ENCODE measurements at regions not wholly inside any gene's neighbourhood (a gene's known extent, or its start where the extent isn't known, plus 50 kb on each side); places are given as distances from the start of the nearest gene placed in this dataset.

- H3K9me3 ChIP-seq: no peaks in the 10 kb centered on the region
- H3K27ac ChIP-seq: no peak overlapping the region
- intact Hi-C loops (cut with DNase I): no loop called here
- ATAC-seq: no peak
- no peaks in the 10 kb centered on the region for H3K4me1 ChIP-seq
- H3K4me3 ChIP-seq: no peak overlapping the region
- H3K27me3 ChIP-seq: no peaks in the 10 kb centered on the region
- no peak for TF ChIP-seq CTCF (IDR thresholded peaks at IDR 0.05)
- no peak for DNase-seq
- no peak for FAIRE-seq
- 36 to 59% methylated on average over 1 of the region's 1 CpG for WGBS, 2 donors
- no peaks in the 10 kb centered on the region for H3K36me3 ChIP-seq
Measured at GRCh38 chr21:23698619-23699018, 1908.7 kb downstream of the MRPL39 start.

- Histone ChIP-seq H3K27me3 (no peaks in the 10 kb centered on the region), H3K4me3 (no peak overlapping the region), H3K4me1 (no peaks in the 10 kb centered on the region), H3K36me3 (no peaks in the 10 kb centered on the region), H3K27ac (no peak overlapping the region), H3K9me3 (no peaks in the 10 kb centered on the region)
- FAIRE-seq (no peak), ATAC-seq (no peak), DNase-seq (no peak)
- 48 to 68% methylated on average over 5 of the region's 5 CpGs for WGBS, 2 donors
- no peak for TF ChIP-seq CTCF (IDR thresholded peaks at IDR 0.05)
- intact Hi-C loops (cut with DNase I): no loop called here
Measured at GRCh38 chr21:23695443-23695842, 1911.8 kb downstream of the MRPL39 start.

DNA sequence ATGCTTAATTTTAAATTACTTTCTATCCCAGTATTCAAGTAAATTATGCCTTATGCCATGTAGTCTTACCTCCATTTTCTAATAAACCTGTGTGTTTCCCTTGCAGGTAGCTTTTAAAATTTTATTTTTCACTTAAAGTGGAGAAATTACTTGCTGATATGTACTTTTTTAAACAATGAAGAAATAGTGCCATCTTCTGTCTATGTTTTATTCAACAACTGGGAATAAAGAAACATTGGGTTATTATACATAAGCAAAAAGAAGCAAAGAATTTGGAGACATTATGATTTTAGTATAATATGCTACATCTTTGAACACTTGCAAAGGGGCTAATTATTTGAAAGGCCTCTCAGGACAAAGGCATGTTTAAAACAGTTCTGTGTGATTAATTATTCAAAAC is 1912.9 kb downstream of the MRPL39 start:
- no peak for FAIRE-seq
- DNase-seq: no peak
- H3K4me3 ChIP-seq: no peak overlapping the region
- ATAC-seq: no peak
- no peak for TF ChIP-seq CTCF (IDR thresholded peaks at IDR 0.05)
- no peaks in the 10 kb centered on the region for H3K36me3 ChIP-seq
- H3K27me3 ChIP-seq: no peaks in the 10 kb centered on the region
- intact Hi-C loops (cut with DNase I): no loop called here
- no peaks in the 10 kb centered on the region for H3K9me3 ChIP-seq
- H3K27ac ChIP-seq: no peak overlapping the region
- H3K4me1 ChIP-seq: no peaks in the 10 kb centered on the region

GRCh38 chr21:23690316-23690715 is 1917.0 kb downstream of the MRPL39 start:
- no peak overlapping the region for H3K4me3 ChIP-seq
- no peak for TF ChIP-seq CTCF (IDR thresholded peaks at IDR 0.05)
- FAIRE-seq: no peak
- 34 to 41% methylated on average over 3 of the region's 3 CpGs for WGBS, 2 donors
- ATAC-seq: no peak
- H3K27ac ChIP-seq: no peak overlapping the region
- H3K4me1 ChIP-seq: no peaks in the 10 kb centered on the region
- DNase-seq: no peak
- intact Hi-C loops (cut with DNase I): no loop called here
- H3K27me3 ChIP-seq: peaks cover 0 to 4% (median 0%) of the 10 kb centered on the region in 4 donors
- no peaks in the 10 kb centered on the region for H3K9me3 ChIP-seq
- no peaks in the 10 kb centered on the region for H3K36me3 ChIP-seq

DNA sequence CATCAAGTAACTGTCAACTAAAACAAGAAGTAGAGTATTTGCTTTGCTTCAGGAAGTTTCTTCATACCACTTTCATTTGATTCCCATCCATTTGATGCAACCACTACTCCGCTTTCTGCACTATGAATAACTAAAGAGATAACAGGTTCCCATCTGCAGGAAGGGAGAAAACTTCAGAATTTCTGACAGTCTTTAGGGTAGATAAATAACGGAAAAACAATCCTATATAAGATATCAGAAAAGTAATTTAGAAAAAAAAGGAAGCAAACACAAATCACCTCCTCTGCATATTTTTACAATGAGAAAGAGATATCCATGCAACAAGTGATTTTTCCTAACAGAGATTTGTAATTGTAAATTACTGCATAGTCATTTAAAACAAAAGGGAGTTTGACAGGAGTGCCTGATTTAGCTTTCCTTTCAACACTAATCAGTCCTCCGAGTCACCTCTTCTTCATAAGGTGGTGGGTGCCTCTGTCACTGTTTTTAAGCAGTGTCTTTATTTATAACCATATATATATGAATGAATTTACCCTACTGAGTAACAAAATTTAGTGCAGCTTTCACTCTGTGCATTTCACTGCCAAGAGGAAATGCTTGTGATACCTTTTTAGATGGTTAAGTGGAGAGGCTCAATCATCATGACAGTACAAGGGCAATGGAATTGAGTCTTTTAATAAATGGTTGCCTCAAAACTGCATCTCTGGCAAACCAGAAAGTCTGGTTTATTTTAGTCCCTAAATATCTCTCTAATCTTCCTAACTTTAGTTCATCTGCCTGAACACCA is 1920.4 kb downstream of the MRPL39 start:
- intact Hi-C loops (cut with DNase I): no loop called here
- no peaks in the 10 kb centered on the region for H3K4me1 ChIP-seq
- no peak overlapping the region for H3K4me3 ChIP-seq
- H3K27ac ChIP-seq: no peak overlapping the region
- TF ChIP-seq CTCF (IDR thresholded peaks at IDR 0.05): no peak
- FAIRE-seq (no peak), DNase-seq (no peak), ATAC-seq (no peak)
- H3K9me3 ChIP-seq: no peaks in the 10 kb centered on the region
- 31 to 55% methylated on average over 3 of the region's 3 CpGs for WGBS, 2 donors
- H3K36me3 ChIP-seq: no peaks in the 10 kb centered on the region
- H3K27me3 ChIP-seq: peaks cover 0 to 4% (median 0%) of the 10 kb centered on the region in 4 donors

Data from pancreas (tissue), 10 donors.